KMS-11 (cell line): ENCODE measurements at regions not wholly inside any gene's neighbourhood (a gene's known extent, or its start where the extent isn't known, plus 50 kb on each side); places are given as distances from the start of the nearest gene placed in this dataset.

Experiments used
- H2AFZ ChIP-seq: fragments of 200-600 bp; sonication (generic); 2 replicates; pipeline ENCODE4 v1.6.1; 2016; ENCODE audit warnings: antibody characterized with exemption, mixed run types, low read depth
- H3K27ac ChIP-seq: fragments of 200-600 bp; sonication (generic); 2 replicates; pipeline ENCODE4 v1.6.1; 2016; ENCODE audit warnings: mild to moderate bottlenecking, mixed run types
- H3K27me3 ChIP-seq: fragments of 200-600 bp; sonication (generic); 2 replicates; pipeline ENCODE4 v1.6.1; 2017; ENCODE audit warnings: mild to moderate bottlenecking, low read depth, mixed run types, moderate library complexity; ENCODE audit not compliant: insufficient read depth
- H3K36me3 ChIP-seq: fragments of 200-600 bp; sonication (generic); 2 replicates; pipeline ENCODE4 v1.6.1; 2017; ENCODE audit warnings: mild to moderate bottlenecking, mixed run types; ENCODE audit not compliant: insufficient read depth
- H3K4me1 ChIP-seq: fragments of 200-600 bp; sonication (generic); 2 replicates; pipeline ENCODE4 v1.6.1; 2016; ENCODE audit warnings: mild to moderate bottlenecking, low read depth, mixed run types; ENCODE audit not compliant: poor library complexity, severe bottlenecking
- H3K4me2 ChIP-seq: fragments of 200-600 bp; sonication (generic); 2 replicates; pipeline ENCODE4 v1.7.0; 2016; ENCODE audit warnings: mild to moderate bottlenecking, mixed run types
- H3K4me3 ChIP-seq: fragments of 200-600 bp; sonication (generic); IDR thresholded peaks from 2 replicates; pipeline ENCODE4 v1.6.1; 2017; ENCODE audit warnings: low read depth, low read length, mixed read lengths; ENCODE audit not compliant: insufficient read depth
- H3K79me2 ChIP-seq: fragments of 200-600 bp; sonication (generic); 2 replicates; pipeline ENCODE4 v1.6.1; 2016; ENCODE audit warnings: low read depth, mixed run types; ENCODE audit not compliant: insufficient read depth
- H3K9ac ChIP-seq: fragments of 200-600 bp; sonication (generic); 2 replicates; pipeline ENCODE4 v1.6.1; 2016; ENCODE audit warnings: mild to moderate bottlenecking, mixed run types
- H4K20me1 ChIP-seq: fragments of 200-600 bp; sonication (generic); 2 replicates; pipeline ENCODE4 v1.6.1; 2016; ENCODE audit warnings: mild to moderate bottlenecking, mixed run types; ENCODE audit not compliant: insufficient read depth
- TF ChIP-seq, protein P1 (sequence below): fragments of 200-600 bp; sonication (generic); conservative IDR thresholded peaks from 2 replicates; pipeline ENCODE4 v1.6.1; 2017; ENCODE audit warnings: low read depth, mild to moderate bottlenecking, antibody characterized with exemption, low read length, moderate library complexity, mixed read lengths

DNA sequence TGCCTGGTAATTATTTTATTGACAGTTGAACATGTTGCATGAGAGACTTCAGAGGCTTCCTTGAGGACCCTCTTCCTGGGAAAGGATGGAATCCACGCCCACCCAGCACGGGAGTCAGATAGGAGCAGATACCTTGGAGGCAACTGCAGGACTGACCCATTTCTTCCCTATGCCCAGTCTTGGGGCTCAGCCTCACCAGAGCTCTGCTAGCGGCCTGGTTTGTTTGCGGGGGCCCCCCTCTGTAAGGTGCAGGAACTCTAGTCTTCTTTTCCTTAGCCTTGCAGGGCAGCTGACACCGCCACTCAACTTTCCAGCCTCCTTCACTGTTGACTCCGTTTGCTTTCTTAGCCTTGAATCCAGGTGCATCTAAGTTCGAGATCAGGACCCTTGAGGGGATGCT lies 1032.8 kb downstream of the BRD1 start:
- Histone ChIP-seq H3K4me2 (no peak overlapping the region), H3K79me2 (no peaks in the 10 kb centered on the region), H3K9ac (no peak overlapping the region), H4K20me1 (no peaks in the 10 kb centered on the region), H3K27me3 (no peaks in the 10 kb centered on the region), H3K4me3 (no peak overlapping the region), H3K4me1 (no peaks in the 10 kb centered on the region), H3K36me3 (no peaks in the 10 kb centered on the region), H2AFZ (no peak overlapping the region), H3K27ac (no peak overlapping the region)
- TF ChIP-seq, protein P1, sequence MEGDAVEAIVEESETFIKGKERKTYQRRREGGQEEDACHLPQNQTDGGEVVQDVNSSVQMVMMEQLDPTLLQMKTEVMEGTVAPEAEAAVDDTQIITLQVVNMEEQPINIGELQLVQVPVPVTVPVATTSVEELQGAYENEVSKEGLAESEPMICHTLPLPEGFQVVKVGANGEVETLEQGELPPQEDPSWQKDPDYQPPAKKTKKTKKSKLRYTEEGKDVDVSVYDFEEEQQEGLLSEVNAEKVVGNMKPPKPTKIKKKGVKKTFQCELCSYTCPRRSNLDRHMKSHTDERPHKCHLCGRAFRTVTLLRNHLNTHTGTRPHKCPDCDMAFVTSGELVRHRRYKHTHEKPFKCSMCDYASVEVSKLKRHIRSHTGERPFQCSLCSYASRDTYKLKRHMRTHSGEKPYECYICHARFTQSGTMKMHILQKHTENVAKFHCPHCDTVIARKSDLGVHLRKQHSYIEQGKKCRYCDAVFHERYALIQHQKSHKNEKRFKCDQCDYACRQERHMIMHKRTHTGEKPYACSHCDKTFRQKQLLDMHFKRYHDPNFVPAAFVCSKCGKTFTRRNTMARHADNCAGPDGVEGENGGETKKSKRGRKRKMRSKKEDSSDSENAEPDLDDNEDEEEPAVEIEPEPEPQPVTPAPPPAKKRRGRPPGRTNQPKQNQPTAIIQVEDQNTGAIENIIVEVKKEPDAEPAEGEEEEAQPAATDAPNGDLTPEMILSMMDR, result no peak

GRCh38 chr22:48793949-48794348 lies 1033.7 kb downstream of the BRD1 start:
- Histone ChIP-seq H3K27ac (no peak overlapping the region), H3K9ac (no peak overlapping the region), H3K4me3 (no peak overlapping the region), H3K79me2 (no peaks in the 10 kb centered on the region), H3K4me1 (no peaks in the 10 kb centered on the region), H3K36me3 (no peaks in the 10 kb centered on the region), H3K4me2 (no peak overlapping the region), H3K27me3 (no peaks in the 10 kb centered on the region), H2AFZ (no peak overlapping the region), H4K20me1 (no peaks in the 10 kb centered on the region)
- TF ChIP-seq, protein P1, result no peak

DNA sequence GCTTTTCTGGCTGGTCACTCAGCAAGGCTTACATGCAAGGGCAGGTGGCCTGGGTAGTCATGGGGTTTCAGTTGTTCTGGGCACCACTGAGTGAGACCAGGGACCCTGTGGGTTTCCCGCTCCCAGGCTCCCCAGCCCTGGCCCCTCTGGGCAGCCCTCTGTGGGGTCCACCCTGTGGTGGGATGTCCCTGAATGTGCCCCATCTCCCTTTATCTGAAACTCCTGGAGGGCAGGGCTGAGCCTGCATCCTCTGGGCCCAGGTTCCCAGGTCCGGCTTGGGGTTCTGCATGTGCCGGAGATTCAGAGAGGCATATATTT lies 1041.0 kb downstream of the BRD1 start:
- Histone ChIP-seq H3K36me3 (no peaks in the 10 kb centered on the region), H3K27me3 (no peaks in the 10 kb centered on the region), H3K79me2 (no peaks in the 10 kb centered on the region), H3K9ac (no peak overlapping the region), H4K20me1 (no peaks in the 10 kb centered on the region), H3K4me1 (no peaks in the 10 kb centered on the region), H3K4me3 (no peak overlapping the region), H3K4me2 (no peak overlapping the region), H3K27ac (no peak overlapping the region), H2AFZ (no peak overlapping the region)
- TF ChIP-seq, protein P1, result no peak

GRCh38 chr22:48785792-48786678 lies 1041.6 kb downstream of the BRD1 start:
- TF ChIP-seq, protein P1, result no peak
- Histone ChIP-seq H3K79me2 (no peaks in the 10 kb centered on the region), H3K4me2 (no peak overlapping the region)

More at GRCh38 chr22:48785792-48786678, 1041.6 kb downstream of the BRD1 start:
- no peak overlapping the region for H2AFZ ChIP-seq
- H3K9ac ChIP-seq, result no peak overlapping the region
- H3K27me3 ChIP-seq, result no peaks in the 10 kb centered on the region
- no peak overlapping the region for H3K27ac ChIP-seq
- no peaks in the 10 kb centered on the region for H3K4me1 ChIP-seq
- H3K36me3 ChIP-seq, result no peaks in the 10 kb centered on the region
- no peak overlapping the region for H3K4me3 ChIP-seq
- H4K20me1 ChIP-seq, result no peaks in the 10 kb centered on the region
